GM18519 (cell line): ENCODE measurements at regions not wholly inside any gene's neighbourhood (a gene's known extent, or its start where the extent isn't known, plus 50 kb on each side); places are given as distances from the start of the nearest gene placed in this dataset.
"Not testable (repeated sequence)": the region's sequence is repeated elsewhere in the genome, so short reads cannot be mapped to it uniquely, and the experiment has no call there.

Source experiments
- ATAC-seq: cut with Tn5 transposase; IDR thresholded peaks from one replicate; pipeline ENCODE4 v1.9.1; 2021; ENCODE audit warnings: mild to moderate bottlenecking, moderate library complexity; ENCODE audit not compliant: unreplicated experiment, low FRiP score

DNA sequence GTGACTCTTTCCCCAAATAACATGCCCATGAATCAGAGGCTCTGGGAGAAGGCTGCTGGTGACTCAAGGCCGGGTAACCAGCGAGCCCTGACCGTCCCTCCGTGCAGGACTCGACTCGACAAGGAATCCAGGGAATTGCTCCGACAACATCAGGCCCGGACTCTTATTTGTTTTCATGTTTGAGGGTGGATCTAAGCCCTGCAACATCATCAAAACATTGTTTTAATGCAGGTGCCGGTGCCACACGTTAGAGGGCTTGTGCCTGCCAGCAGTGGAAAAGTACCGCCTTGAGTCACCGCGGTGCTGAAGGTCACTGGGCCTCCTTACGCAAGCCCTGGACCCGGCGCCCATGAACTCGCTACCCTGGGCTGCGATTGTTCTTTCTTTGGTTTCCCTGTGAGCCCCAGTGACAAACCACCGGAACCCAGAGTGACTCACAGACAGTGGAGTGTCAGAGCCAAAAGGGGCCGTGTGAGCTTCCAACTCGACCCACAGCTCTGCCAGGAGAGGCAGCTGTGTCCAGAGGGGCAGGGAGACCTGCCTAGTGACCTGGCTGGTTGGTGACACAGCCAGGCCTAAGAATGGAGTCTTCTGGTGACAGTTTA lies 139.4 kb upstream of the SHH start:
- no peak for ATAC-seq

DNA sequence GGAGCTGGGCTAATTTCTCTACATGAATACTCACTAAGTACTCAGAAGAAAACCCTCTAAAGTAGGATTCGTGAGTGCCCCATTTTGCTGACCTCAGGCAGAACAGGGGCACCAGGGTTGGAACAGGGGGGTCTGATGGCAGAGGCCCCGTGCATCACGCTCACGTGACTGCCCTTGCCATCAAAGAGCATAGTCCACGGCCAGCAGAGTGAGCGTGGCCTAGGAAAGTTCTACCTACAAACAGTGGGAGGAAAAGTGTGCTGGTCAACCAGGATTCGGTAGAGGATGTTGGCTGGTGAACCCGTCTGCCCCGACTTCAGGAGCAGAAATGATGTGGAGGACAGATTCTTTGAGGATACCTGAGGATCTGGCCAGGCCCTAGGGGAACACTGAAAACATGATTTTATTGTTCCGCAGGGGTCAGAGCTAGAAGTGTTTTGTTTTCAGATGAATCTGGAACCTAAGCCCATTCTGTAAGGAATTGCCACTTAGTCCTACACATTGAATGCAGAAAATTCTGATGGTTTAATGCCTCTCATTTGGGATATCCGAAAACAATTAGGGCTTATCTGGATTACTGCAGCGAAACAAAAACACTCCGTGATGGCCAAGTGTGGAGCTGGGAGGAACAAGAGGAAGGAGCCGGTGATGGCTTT lies 138.8 kb upstream of the SHH start:
- ATAC-seq, result no peak

GRCh38 chr7:155948845-155949244 lies 136.6 kb upstream of the SHH start:
- ATAC-seq, result no peak

DNA sequence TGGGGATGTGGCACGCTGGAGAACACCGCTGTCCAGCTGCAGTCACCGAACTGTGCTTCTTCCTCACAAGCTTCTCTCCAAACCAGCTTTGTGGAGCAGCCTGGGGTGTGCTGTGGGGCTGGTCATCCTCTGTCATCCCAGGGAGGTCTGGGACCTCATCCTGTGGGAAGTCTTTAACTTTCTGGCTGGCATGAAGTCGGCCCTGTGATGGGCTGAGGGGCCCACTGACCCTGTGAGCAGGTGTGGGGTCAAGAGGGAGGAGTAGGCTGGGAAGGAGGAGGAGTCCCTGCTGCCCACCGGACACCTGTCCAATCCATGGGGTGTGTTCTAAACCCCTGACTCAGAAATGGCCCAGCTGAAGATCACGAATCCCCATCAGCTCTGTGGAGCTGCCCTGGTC lies 136.2 kb upstream of the SHH start:
- ATAC-seq, result no peak

- ATAC-seq, result no peak
These were observed 134.8 kb upstream of the SHH start for GRCh38 chr7:155947051-155947450.

- no peak for ATAC-seq
These were observed 133.5 kb upstream of the SHH start for GRCh38 chr7:155945670-155946325.

DNA sequence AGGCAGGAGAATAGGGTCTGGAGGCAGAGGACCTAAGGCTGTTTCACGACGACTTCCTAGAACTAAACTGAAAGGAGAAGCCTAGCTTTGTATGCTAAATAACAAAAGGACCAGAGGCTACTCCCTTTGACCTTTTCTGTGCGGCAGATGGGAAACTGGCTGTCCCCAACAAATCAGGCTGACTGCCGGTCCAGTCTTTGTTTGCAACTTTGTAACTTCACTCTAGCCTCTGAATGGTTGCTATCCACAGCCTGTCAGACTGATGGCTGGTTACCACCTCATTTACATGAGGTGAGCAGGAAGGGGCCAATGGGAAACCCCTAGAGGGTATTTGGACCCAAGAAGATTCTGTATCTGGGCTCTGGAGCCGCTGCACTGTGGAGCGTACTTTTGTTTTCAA lies 132.6 kb upstream of the SHH start:
- no peak for ATAC-seq

DNA sequence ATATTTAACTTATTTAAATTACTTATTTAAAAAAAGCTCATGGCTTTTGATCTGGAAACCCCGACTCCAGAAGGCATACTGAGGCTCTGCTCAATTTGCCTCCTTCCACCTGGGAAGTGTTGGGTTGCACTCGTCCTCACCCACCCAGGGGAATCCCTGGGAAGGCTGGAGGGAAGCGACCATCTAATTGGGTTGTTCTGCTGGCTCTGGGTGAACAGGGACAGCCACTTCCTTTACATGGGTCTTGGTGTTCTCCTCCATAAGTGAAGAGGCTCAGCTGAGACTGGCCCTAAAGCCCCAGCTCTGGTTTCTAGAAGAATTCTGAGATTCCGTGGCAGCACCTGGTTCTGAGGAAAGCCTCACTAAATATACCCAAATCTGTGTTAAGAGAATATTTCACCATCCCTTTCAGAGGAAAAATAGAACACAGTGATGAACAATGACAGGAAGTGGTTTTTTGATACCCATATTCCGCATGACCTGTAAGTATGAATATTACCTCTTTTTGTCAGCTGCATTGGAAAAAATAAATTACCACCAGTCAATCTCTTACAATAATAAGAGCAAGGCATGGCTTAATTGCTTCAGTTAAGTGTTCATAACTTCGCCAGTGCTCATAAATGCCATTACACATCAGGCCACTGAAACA lies 131.1 kb upstream of the SHH start:
- ATAC-seq, result no peak

DNA sequence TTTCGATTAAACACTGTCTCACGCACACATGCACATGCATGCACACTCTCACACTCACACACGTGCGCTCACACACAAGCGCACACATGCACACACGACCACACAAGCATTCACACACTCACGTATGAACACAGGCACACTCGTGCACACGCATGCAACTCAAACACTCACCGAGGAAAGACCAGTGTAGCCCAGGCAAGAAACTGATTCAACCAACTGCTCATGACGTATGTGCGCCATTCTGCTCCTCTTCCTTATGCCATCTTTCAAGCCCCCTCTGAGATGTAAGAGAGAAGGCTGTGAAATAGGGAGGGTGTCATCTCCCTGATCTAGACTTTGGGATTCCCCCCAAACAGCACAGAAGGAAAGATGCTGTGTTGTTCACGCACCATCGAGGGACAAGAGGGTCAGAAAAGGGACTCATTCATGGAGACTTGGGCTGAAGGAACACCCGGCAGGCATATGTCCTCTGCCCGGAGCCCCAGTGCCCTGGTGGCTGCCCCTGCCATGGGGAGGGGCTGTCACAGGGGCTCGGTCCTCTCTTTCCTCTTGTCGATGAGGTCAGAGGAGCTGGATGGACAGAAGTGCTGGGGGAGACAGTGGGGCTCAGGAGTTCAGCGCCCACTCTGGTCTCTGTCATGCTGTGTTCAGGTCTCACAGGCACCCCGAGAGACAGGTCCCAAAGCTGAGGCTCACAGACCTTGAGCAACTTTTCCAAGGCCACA lies 130.1 kb upstream of the SHH start:
- no peak for ATAC-seq

- no peak for ATAC-seq
These were observed 129.4 kb upstream of the SHH start for GRCh38 chr7:155941688-155942087.

DNA sequence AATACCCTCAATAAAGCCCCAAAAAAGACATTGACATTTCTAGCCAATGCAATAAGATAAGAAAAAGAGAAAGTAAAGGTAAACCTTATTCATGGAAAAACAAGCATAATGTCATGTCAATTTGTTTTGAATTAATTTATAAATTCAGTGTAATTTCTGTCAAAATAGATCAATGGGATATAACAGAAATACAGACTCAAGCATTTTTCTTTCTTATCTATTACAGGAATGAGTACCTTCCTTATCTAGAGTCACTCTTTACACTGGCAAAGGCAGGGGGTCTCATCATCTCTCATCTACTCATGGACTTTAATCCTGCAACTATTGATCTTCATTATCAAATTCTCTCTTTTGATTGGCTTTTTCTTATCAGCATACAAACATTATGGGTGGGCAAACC lies 127.1 kb upstream of the SHH start:
- ATAC-seq, result no peak

GRCh38 chr7:155938129-155938528 lies 125.9 kb upstream of the SHH start:
- ATAC-seq, result no peak

- no peak for ATAC-seq
These were observed 123.5 kb upstream of the SHH start for GRCh38 chr7:155935726-155936125.

- no peak for ATAC-seq
These were observed 122.8 kb upstream of the SHH start for GRCh38 chr7:155935005-155935557.

DNA sequence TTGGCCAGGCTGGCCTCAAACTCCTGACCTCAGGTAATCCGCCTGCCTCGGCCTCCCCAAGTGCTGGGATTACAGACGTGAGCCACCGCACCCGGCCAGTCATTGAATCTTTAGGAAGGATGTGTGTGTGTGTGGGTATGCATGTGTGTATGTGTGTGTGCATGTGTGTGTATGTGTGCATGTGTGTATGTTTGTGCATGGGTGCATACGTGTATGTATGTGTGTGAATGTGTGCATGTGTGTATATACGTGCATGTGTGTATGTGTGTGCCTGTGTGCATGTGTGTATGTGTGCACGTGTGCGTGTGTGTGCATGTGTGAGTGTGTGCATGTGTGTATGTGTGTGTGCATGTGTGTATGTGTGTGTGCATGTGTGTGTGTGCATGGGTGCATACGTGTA lies 120.1 kb upstream of the SHH start:
- ATAC-seq, result not testable (repeated sequence)

- no peak for ATAC-seq
These were observed 119.3 kb upstream of the SHH start for GRCh38 chr7:155931396-155932085.

GRCh38 chr7:155930527-155930926 lies 118.3 kb upstream of the SHH start:
- no peak for ATAC-seq

GRCh38 chr7:155930061-155930460 lies 117.8 kb upstream of the SHH start:
- no peak for ATAC-seq

GRCh38 chr7:155928583-155928982 lies 116.3 kb upstream of the SHH start:
- no peak for ATAC-seq

GRCh38 chr7:155927905-155928304 lies 115.6 kb upstream of the SHH start:
- no peak for ATAC-seq
